B cell (primary cell): ENCODE measurements at regions not wholly inside any gene's neighbourhood (a gene's known extent, or its start where the extent isn't known, plus 50 kb on each side); places are given as distances from the start of the nearest gene placed in this dataset.

ENCODE experiments used
- ATAC-seq: fragments of 200-7000 bp; cut with Tn5 transposase; one replicate; pipeline ENCODE4 v1.10.0; 2021; ENCODE audit warnings: low read depth, mild to moderate bottlenecking, moderate number of reproducible peaks, moderate library complexity
- CTCF ChIA-PET: fragments of 350-600 bp; sonication (Branson Sonifier 250); formaldehyde crosslinking; loops from one replicate; lab custom pipeline; 2021; ENCODE audit warnings: antibody characterized with exemption, inconsistent platforms; lab: Charles Lee
- POLR2A ChIA-PET: fragments of 350-600 bp; sonication (Branson Sonifier 250); formaldehyde crosslinking; loops from one replicate; lab custom pipeline; 2021; ENCODE audit warnings: antibody characterized with exemption; lab: Charles Lee
- DNase-seq: peaks from one replicate; pipeline ENCODE4 v3.0.0; 2013
- H2AFZ ChIP-seq: 2 replicates; pipeline ENCODE4 v1.6.1; 2012; ENCODE audit warnings: mild to moderate bottlenecking, low read depth, low read length; ENCODE audit not compliant: insufficient read depth, poor library complexity, severe bottlenecking
- H3K27ac ChIP-seq, 2 donors: 1 replicate in 1 of 2; 2 replicates in 1 of 2; pipeline ENCODE4 v1.5.1; 2012 to 2013; ENCODE audit warnings: low read length in 2 of 2, mild to moderate bottlenecking in 2 of 2, moderate library complexity in 1 of 2
- H3K27me3 ChIP-seq, 4 experiments: fragments of 200-600 bp in 1 of 4; sonication (generic) in 1 of 4; replicated peaks in 1 of 4; 1 replicate in 2 of 4; 2 replicates in 2 of 4; pipeline versions ENCODE4 v1.6.1 to v1.7.0; 2013 to 2016; ENCODE audit warnings: low read length in 3 of 4, mild to moderate bottlenecking in 2 of 4, mixed read lengths in 1 of 4, moderate library complexity in 1 of 4; ENCODE audit not compliant: insufficient read depth in 4 of 4, control insufficient read depth in 3 of 4; ENCODE audit errors: control extremely low read depth in 1 of 4
- H3K36me3 ChIP-seq, 2 experiments: replicated peaks in 1 of 2; 1 replicate in 1 of 2; 2 replicates in 1 of 2; pipeline versions ENCODE4 v1.6.1 to v1.7.1; 2013; ENCODE audit warnings: low read length in 1 of 2; ENCODE audit not compliant: insufficient read depth in 2 of 2, control insufficient read depth in 1 of 2; ENCODE audit errors: control extremely low read depth in 1 of 2, extremely low read depth in 1 of 2
- H3K4me1 ChIP-seq, 2 donors: fragments of 200-600 bp in 1 of 2; sonication (generic) in 1 of 2; 1 replicate in 1 of 2; 2 replicates in 1 of 2; pipeline versions ENCODE4 v1.5.1 to v1.6.1; 2013 to 2017; ENCODE audit warnings: low read length in 2 of 2; ENCODE audit not compliant: control insufficient read depth in 2 of 2, insufficient read depth in 2 of 2
- H3K4me2 ChIP-seq: replicated peaks from 2 replicates; pipeline ENCODE3; 2012; ENCODE audit warnings: mild to moderate bottlenecking, low read depth, low read length; ENCODE audit not compliant: poor library complexity, severe bottlenecking
- H3K4me3 ChIP-seq, 5 experiments: fragments of 200-600 bp in 1 of 5; sonication (generic) in 1 of 5; 1 replicate in 3 of 5; 2 replicates in 2 of 5; pipeline versions ENCODE4 v1.5.1 to v1.7.0; 2011 to 2016; ENCODE audit warnings: low read length in 4 of 5, mild to moderate bottlenecking in 4 of 5, low read depth in 2 of 5, control low read depth in 1 of 5, moderate library complexity in 1 of 5; ENCODE audit not compliant: insufficient read depth in 1 of 5; ENCODE audit errors: control extremely low read depth in 1 of 5, extremely low read depth in 1 of 5
- H3K79me2 ChIP-seq: fragments of 200-600 bp; sonication (generic); one replicate; pipeline ENCODE4 v1.6.0; 2016; ENCODE audit warnings: low read length; ENCODE audit not compliant: control insufficient read depth, insufficient read depth
- H3K9ac ChIP-seq: fragments of 200-600 bp; sonication (generic); 2 replicates; pipeline ENCODE4 v1.6.1; 2017; ENCODE audit warnings: mild to moderate bottlenecking, low read length, moderate library complexity
- H3K9me3 ChIP-seq, 3 donors: one replicate each; pipeline versions ENCODE4 v1.6.1 to v1.7.1; 2013; ENCODE audit warnings: low read length in 2 of 3; ENCODE audit not compliant: control insufficient read depth in 2 of 3, insufficient read depth in 1 of 3; ENCODE audit errors: control extremely low read depth in 1 of 3
- H4K20me1 ChIP-seq: 2 replicates; pipeline ENCODE4 v1.6.0; 2012; ENCODE audit warnings: mild to moderate bottlenecking, low read length; ENCODE audit not compliant: insufficient read depth, control insufficient read depth, poor library complexity, severe bottlenecking
- H3K27ac Mint-ChIP-seq: one replicate; pipeline ENCODE4 v1.8.0; 2021; ENCODE audit warnings: mixed read lengths
- H3K27me3 Mint-ChIP-seq: one replicate; pipeline ENCODE4 v1.8.0; 2021; ENCODE audit warnings: mixed read lengths
- H3K4me1 Mint-ChIP-seq: one replicate; pipeline ENCODE4 v1.8.0; 2021; ENCODE audit warnings: mixed read lengths
- H3K4me3 Mint-ChIP-seq: one replicate; pipeline ENCODE4 v1.8.0; 2021; ENCODE audit warnings: mixed read lengths
- H3K9me3 Mint-ChIP-seq: one replicate; pipeline ENCODE4 v1.8.0; 2022; ENCODE audit warnings: mixed read lengths; ENCODE audit not compliant: insufficient read depth
- EZH2 ChIP-seq: IDR thresholded peaks from 2 replicates; pipeline ENCODE4 v1.6.1; 2012; ENCODE audit warnings: borderline replicate concordance, low read depth, mild to moderate bottlenecking, moderate library complexity, low read length; ENCODE audit not compliant: insufficient read depth, poor library complexity, severe bottlenecking
- WGBS: methylation state at CpG from one replicate; pipeline ENCODE4 v1.1.5; 2013; ENCODE audit warnings: missing lambda C conversion rate; ENCODE audit not compliant: insufficient coverage; 5-methylcytosine and 5-hydroxymethylcytosine counted together
- intact Hi-C: fragments of 100-400 bp; cut with micrococcal nuclease; formaldehyde crosslinking; loops from one replicate; pipeline ENCODE4 v1.10.0; 2022
- TF ChIP-seq, protein P1 (sequence below): fragments of 200-600 bp; IDR thresholded peaks from one replicate; pipeline ENCODE4 v1.8.0; 2022; ENCODE audit warnings: antibody characterized with exemption, mild to moderate bottlenecking

DNA sequence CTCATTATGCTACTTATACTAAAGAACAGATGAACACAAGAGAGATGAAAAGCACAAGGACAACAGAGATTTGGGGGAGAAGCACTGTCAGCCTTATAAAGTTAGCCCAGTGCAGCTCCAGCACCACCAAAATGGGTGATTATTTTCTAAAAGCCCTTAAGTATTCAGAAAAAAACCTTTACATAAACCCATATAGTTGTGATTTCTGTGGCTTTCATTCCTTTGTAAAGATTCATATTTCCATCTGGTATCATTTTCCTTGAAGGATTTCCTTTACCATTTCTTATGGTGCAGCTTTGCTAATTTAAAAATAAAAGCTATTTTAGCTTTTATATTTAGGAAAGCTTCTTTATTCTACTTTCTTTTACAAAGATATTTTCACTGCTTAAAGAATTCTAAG is 311.0 kb downstream of the TMEM167A start:
- H3K4me3 Mint-ChIP-seq = no peak overlapping the region
- no peak for TF ChIP-seq EZH2
- TF ChIP-seq, protein P1, sequence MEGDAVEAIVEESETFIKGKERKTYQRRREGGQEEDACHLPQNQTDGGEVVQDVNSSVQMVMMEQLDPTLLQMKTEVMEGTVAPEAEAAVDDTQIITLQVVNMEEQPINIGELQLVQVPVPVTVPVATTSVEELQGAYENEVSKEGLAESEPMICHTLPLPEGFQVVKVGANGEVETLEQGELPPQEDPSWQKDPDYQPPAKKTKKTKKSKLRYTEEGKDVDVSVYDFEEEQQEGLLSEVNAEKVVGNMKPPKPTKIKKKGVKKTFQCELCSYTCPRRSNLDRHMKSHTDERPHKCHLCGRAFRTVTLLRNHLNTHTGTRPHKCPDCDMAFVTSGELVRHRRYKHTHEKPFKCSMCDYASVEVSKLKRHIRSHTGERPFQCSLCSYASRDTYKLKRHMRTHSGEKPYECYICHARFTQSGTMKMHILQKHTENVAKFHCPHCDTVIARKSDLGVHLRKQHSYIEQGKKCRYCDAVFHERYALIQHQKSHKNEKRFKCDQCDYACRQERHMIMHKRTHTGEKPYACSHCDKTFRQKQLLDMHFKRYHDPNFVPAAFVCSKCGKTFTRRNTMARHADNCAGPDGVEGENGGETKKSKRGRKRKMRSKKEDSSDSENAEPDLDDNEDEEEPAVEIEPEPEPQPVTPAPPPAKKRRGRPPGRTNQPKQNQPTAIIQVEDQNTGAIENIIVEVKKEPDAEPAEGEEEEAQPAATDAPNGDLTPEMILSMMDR = no peak
- CTCF ChIA-PET = no interaction called here

DNA sequence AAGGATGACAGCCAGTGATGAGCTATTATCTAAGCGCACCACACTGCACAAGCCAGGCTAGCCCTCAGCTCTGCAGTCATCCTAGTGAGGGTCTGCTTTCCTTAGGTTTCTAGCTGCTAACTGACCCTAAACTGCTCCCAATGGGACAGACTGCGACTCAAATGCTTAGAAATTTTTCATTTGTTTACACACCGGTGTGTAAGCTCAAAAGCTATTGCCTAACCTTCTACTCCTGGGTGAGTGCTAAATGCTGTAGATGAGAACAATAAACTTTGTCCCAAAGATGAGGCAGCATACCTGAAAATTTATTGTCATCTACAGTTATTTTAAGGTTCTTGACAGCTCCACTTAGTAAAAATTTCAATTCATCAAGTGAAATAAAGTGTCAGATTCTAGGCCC is 311.4 kb downstream of the TMEM167A start:
- H3K9me3 ChIP-seq = peaks cover 0 to 9% (median 0%) of the 10 kb centered on the region in 3 donors
- Mint-ChIP-seq H3K27ac (no peak overlapping the region), H3K27me3 (no peaks in the 10 kb centered on the region), H3K4me1 (no peaks in the 10 kb centered on the region), H3K4me3 (no peak overlapping the region), H3K9me3 (no peaks in the 10 kb centered on the region)
- H3K27me3 ChIP-seq = no peaks in the 10 kb centered on the region
- H3K27ac ChIP-seq = no peak overlapping the region
- H3K79me2 ChIP-seq = no peaks in the 10 kb centered on the region
- no peak overlapping the region for H2AFZ ChIP-seq
- no peak for ATAC-seq
- POLR2A ChIA-PET = no interaction called here
- H3K9ac ChIP-seq = no peak overlapping the region
- DNase-seq = no peak
- intact Hi-C loops = no loop called here
- no peak overlapping the region for H3K4me3 ChIP-seq
- H3K4me1 ChIP-seq = no peaks in the 10 kb centered on the region
- H4K20me1 ChIP-seq = no peaks in the 10 kb centered on the region
- TF ChIP-seq, protein P1 = no peak
- TF ChIP-seq EZH2 = no peak
- CTCF ChIA-PET = no interaction called here
- no peak overlapping the region for H3K4me2 ChIP-seq
- no peaks in the 10 kb centered on the region for H3K36me3 ChIP-seq
- WGBS = 100% methylated on average over 1 of the region's 3 CpGs

More for the DNA sequence above, 311.0 kb downstream of the TMEM167A start:
- no peaks in the 10 kb centered on the region for H4K20me1 ChIP-seq
- H3K4me3 ChIP-seq = no peak overlapping the region
- no peak overlapping the region for H2AFZ ChIP-seq
- no peaks in the 10 kb centered on the region for H3K79me2 ChIP-seq
- H3K9ac ChIP-seq = no peak overlapping the region
- POLR2A ChIA-PET = no interaction called here
- H3K27me3 ChIP-seq = no peaks in the 10 kb centered on the region
- Mint-ChIP-seq H3K4me1 (no peaks in the 10 kb centered on the region), H3K27ac (no peak overlapping the region), H3K27me3 (no peaks in the 10 kb centered on the region), H3K9me3 (no peaks in the 10 kb centered on the region)
- intact Hi-C loops = no loop called here
- ATAC-seq = no peak
- H3K4me2 ChIP-seq = no peak overlapping the region
- H3K27ac ChIP-seq = no peak overlapping the region
- H3K36me3 ChIP-seq = no peaks in the 10 kb centered on the region
- peaks cover 0 to 6% (median 0%) of the 10 kb centered on the region in 3 donors for H3K9me3 ChIP-seq
- DNase-seq = no peak
- H3K4me1 ChIP-seq = no peaks in the 10 kb centered on the region
